MG63 (cell line): ENCODE measurements at regions not wholly inside any gene's neighbourhood (a gene's known extent, or its start where the extent isn't known, plus 50 kb on each side); places are given as distances from the start of the nearest gene placed in this dataset.

Experiments used
- DNase-seq: peaks from one replicate; pipeline ENCODE4 v3.0.0-alpha.2; 2020
- H3K27me3 ChIP-seq: fragments of 250-450 bp; sonication (Bioruptor Pico); 2 replicates; pipeline ENCODE4 v1.5.1; 2020; ENCODE audit warnings: mild to moderate bottlenecking, moderate library complexity
- H3K36me3 ChIP-seq: fragments of 250-450 bp; sonication (Bioruptor Pico); 2 replicates; pipeline ENCODE4 v1.5.1; 2020; ENCODE audit warnings: mild to moderate bottlenecking, moderate library complexity
- H3K4me3 ChIP-seq: fragments of 250-450 bp; sonication (Bioruptor Pico); 2 replicates; pipeline ENCODE4 v1.5.1; 2020; ENCODE audit warnings: mild to moderate bottlenecking, moderate library complexity
- H3K9me3 ChIP-seq: fragments of 250-450 bp; sonication (Bioruptor Pico); 2 replicates; pipeline ENCODE4 v1.5.1; 2020; ENCODE audit warnings: mild to moderate bottlenecking, moderate library complexity

DNA sequence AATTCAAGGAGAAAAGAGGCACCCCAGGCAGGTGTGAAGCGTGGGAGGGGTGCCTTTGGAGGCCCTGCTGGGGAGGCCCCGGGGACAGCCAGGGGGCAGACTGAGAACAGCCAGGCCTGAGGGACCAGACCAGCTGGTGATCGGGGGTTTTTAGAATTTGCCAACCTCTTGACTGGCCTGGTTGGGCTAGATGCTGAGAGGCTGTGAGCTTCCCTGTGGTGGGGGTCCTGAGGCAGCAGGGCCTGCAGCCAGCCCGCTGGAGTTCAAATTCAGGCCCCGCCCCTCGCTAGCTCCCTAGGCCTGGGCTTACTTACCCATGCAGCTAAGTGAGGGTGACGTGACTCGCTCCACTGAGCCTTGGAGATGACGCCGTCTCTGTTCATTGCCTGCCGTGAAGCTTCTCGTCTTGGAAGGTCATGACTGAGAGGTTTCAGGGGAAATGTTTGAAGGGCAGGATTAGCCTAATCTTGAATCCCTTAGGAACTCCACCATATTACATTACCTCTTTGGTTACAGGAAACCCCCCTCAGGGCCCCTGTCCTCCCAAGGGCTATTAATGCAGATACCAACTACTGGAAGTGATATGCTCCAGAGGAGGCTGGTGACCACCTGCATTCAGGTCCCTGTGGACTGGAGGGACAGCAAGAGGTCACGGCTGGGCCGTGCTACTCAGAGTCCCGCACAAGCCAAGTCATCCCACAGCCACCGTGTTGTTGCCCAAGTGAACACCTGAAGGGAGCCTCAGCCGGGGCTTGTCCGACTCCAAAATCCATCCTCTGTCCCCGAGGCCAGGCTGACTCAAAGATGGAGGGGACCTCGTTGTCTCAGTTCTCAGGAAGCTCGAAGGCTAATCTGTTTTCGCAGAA is 73.9 kb upstream of the DUSP22 start:
- H3K27me3 ChIP-seq = no peaks in the 10 kb centered on the region
- H3K4me3 ChIP-seq = no peak overlapping the region
- H3K36me3 ChIP-seq = no peaks in the 10 kb centered on the region
- no peaks in the 10 kb centered on the region for H3K9me3 ChIP-seq
- DNase-seq = no peak

DNA sequence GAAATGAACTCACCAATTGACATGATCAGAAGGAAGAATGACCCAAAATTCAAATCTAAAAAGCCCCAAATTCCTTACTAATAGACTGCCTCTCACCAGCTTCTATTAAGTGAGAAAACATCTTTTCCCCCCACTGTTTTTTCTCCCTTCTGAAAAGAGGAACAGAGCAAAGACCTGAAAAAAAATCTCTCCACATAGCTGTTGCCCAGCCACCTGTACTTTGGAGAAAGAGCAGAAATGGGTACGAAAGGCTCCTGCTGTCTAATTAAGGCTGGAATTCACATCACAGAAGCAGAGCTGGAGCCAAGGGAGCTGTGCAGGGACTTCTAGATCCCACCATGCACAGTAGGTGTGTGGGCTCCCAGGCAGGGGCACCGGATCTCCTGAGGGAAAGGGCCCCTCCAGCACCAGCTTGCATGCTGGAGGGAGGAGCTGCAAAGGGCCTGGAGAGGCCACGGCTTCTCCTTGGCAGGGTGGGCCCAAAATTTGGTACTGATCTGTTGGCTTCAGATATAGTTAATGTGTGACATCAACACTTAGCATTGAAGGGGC is 73.2 kb upstream of the DUSP22 start:
- DNase-seq = no peak

DNA sequence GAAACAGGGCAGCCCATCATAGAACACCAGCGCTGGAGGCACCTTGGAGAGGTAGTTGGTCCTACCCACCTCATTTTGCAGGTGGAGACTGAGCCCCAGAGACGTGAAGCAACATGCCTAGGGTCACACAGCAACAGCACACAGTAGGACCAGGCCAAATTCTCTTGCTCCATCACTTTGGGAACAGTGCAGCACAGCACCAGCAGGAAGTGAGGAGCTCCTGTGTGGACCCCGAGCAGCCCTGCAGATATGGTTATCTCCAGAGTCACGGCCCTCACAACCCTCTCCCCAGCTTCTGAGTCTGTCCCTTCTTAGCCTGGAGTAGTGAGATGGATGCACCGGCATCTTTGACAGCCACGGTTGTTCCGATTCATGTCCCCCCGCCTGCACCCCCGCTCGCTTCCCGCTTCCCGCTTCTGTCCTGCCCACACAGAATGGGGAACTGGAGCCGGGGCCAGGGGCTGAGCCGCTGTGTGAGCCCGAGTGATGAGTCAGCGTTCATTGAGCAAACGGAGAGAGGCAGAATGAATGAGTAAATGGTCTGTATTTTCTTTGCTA is 72.6 kb upstream of the DUSP22 start:
- H3K36me3 ChIP-seq = no peaks in the 10 kb centered on the region
- no peak overlapping the region for H3K4me3 ChIP-seq

More for the DNA sequence above, 73.2 kb upstream of the DUSP22 start:
- Histone ChIP-seq H3K27me3 (no peaks in the 10 kb centered on the region), H3K36me3 (no peaks in the 10 kb centered on the region), H3K4me3 (no peak overlapping the region), H3K9me3 (no peaks in the 10 kb centered on the region)

DNA sequence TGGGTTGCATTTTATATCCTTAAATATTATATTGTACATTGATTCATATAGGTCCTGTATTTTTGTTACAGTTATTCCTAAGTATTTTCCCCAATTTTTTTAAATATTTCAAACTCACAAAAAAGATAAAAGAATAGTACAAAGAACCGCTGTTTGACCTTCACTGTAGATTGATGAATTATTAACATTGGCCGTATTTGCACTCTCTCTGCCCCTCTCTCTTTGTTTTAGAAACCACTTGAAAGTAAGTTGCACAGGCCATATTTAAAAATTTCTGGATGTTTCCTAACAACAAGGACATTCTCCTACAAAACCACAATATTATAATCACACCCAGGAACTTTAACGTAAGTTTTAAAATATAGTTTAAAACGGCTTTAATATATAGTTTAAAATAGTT is 72.0 kb upstream of the DUSP22 start:
- Histone ChIP-seq H3K4me3 (no peak overlapping the region), H3K9me3 (no peaks in the 10 kb centered on the region), H3K36me3 (no peaks in the 10 kb centered on the region), H3K27me3 (no peaks in the 10 kb centered on the region)
- no peak for DNase-seq

More for the DNA sequence above, 72.6 kb upstream of the DUSP22 start:
- DNase-seq = peak; percentile 67
- Histone ChIP-seq H3K9me3 (no peaks in the 10 kb centered on the region), H3K27me3 (no peaks in the 10 kb centered on the region)

DNA sequence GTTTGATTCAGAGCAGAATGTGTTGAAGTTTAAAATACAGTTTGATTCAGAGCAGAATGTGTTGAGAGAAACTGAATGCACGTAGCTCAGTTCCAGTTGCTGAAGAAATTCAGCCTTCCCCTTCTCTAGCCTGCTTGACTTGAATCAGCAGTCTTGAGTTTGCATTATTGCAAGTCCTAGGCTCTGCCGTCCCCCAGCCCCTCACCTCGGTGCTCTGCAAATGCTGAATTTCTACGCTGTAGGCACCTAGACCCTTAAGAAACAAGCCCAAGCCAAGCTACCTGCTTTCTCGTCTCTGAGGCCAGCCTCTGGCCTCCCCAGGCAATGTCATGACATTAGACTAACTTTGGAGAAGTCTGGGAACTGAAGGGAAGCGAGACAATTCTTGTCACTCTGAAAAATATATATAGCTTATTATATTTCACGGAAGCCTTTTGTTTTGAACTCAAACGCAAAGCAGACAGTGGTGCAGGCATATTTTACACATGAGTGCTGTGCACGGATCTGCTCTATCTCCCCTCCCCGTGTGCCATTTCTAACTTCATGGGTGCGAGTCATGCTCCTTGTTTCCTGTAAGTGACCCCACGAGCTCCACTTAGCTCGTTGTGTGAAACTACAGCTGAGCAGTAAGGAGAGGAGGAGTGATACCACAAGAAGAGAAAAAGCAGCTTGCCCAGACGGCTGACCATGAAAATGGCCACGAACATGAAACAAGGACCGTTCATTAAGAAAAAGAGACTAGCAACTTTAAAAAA is 71.4 kb upstream of the DUSP22 start:
- no peak overlapping the region for H3K4me3 ChIP-seq
- DNase-seq = peak; percentile 5
- H3K36me3 ChIP-seq = no peaks in the 10 kb centered on the region
- H3K9me3 ChIP-seq = no peaks in the 10 kb centered on the region
- H3K27me3 ChIP-seq = no peaks in the 10 kb centered on the region

DNA sequence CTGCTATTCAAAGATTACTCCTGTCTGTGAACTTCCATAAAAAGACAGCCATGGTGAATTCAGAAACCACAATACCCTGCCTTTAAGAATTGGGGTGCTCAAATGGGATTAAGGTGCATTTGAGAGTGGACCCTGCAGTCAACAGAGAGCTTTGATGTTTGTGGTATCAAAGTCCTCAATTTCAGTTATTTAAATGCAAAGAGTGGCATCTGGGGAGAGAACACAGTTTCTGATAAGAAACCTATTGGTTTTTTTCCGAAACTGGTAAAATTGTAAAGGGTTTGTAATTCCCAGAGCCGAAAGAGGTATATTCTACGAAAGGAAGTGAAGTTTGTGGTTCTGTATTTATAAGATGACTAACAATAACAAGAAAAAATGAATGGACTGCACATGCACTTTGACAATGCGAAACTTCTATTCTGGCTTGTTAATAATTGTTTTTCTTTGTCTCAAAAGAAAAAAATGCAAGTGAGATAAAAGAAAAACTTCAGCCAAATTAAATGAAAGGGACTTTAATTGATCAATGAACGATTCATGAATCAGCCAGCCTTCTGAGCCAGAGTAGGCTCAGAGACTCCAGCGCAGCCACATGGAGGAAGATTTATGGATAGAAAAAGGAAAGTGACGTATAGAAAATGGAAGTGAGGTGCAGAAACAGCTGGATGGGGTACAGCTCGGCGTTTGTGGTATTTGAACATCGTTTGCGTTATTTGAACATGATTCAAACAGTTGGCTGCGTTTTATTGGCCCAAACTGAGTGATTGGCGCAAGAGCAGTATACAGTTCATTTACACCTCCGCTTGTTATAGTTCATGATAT is 70.5 kb upstream of the DUSP22 start:
- H3K36me3 ChIP-seq = no peaks in the 10 kb centered on the region
- H3K4me3 ChIP-seq = no peak overlapping the region
- DNase-seq = no peak
- H3K9me3 ChIP-seq = no peaks in the 10 kb centered on the region
- H3K27me3 ChIP-seq = no peaks in the 10 kb centered on the region

DNA sequence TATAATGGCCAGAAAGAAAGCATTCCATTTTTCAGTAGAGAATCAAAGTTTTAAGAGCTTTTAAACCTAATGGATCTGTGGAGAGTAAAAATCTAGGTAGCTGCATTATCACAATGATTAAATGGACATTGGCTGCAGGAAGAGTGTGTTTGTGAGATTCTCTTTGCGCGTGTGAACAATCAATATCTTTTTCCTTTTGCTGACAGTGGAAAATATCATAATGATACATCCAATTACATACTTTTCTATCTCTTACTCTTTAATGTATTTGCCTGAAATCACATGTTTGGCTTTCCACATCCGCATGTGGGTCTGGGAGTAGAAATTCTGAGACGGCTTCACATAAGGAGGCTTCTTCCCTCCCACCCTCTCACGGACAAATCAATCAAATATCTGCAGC is 69.8 kb upstream of the DUSP22 start:
- no peak for DNase-seq
- no peaks in the 10 kb centered on the region for H3K36me3 ChIP-seq
- H3K9me3 ChIP-seq = no peaks in the 10 kb centered on the region
- no peaks in the 10 kb centered on the region for H3K27me3 ChIP-seq
- no peak overlapping the region for H3K4me3 ChIP-seq

DNA sequence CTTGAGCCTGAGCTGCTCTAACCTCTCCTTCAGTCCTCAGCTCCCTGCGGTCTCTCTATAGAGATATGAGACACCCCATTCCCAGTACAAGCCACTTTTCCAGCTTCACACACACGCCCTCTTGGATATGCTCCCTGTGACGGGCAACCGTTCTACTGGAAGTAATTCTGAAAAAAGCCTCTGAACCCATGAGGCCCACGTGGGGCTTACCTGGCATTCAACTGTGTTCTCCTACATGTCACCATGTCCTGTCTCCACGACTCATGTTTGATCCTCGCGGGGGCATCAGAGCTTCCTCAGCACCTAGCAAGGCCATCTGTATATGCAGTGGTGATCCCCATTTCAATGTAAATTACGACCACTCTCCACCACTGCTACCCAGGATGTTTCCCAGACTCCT is 69.2 kb upstream of the DUSP22 start:
- Histone ChIP-seq H3K36me3 (no peaks in the 10 kb centered on the region), H3K27me3 (no peaks in the 10 kb centered on the region), H3K4me3 (no peak overlapping the region), H3K9me3 (no peaks in the 10 kb centered on the region)
- no peak for DNase-seq

DNA sequence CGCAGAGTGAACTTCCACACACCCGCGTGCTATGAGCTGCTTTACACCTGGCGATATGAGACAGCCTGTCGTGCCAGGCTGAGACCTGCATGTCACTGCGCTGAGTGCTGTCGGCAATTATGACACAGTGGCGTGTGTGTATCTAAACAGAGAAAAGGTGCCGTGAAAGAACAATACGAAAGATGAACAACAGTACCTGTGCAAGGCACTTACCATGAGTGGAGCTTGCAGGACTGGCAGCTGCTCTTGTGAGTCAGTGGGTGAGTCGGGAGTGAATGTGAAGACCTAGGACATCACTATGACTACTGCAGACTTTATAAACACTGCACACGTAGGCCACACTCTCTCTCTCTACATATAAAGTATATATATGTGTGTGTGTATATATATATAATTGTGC is 68.5 kb upstream of the DUSP22 start:
- no peak overlapping the region for H3K4me3 ChIP-seq
- no peaks in the 10 kb centered on the region for H3K27me3 ChIP-seq
- peak; percentile 55 for DNase-seq
- no peaks in the 10 kb centered on the region for H3K9me3 ChIP-seq
- no peaks in the 10 kb centered on the region for H3K36me3 ChIP-seq

DNA sequence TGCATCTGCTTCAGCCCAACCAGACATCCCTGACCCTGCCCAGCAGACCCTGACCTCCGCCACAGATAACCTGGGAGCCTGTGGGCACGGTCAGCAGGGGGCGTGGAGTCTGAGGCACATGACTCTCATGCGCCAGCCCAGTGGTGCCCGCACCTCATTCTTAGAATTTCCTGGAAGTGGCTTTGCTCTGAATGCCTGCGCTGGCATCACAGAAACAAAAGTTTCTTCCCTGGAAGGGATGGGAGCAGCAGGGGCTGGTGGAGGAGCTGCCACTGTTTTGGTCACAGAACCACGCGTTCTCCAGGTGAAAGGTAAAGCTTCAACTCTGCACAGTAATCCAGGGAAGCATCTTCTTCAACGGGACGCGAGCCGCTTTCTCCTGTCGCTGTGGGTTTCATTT is 67.9 kb upstream of the DUSP22 start:
- H3K4me3 ChIP-seq = no peak overlapping the region
- no peak for DNase-seq
- H3K36me3 ChIP-seq = no peaks in the 10 kb centered on the region
- H3K9me3 ChIP-seq = no peaks in the 10 kb centered on the region
- H3K27me3 ChIP-seq = no peaks in the 10 kb centered on the region

DNA sequence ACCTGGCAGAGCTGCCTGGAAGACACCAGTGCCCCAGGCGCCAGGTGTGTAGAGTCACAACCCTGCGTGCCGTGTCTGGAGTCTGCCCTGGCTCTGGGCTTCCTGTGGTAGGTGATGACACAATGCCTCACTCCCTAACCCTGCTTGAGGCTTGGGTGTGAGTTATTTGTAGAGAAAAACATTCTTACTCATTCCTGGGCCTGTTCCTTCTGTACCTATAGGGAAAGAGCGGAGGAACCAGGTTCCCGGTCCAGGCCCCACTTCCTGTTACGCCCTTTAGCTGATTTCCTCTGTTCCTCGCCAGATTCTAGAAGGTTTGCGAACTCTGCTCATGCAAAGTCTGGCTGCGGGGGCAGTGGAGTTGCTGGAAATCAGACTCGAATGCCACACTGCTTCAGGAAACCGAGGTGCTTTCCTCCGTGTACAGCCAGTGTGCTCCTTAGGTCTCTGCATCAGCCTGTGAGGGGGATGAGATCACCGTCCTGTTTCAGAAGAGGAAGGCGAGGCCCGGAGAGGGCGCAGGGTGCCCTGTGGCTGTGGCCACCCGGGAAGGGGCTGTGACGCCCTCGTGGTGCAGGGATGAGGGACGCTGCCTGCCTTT is 67.1 kb upstream of the DUSP22 start:
- no peaks in the 10 kb centered on the region for H3K9me3 ChIP-seq
- no peaks in the 10 kb centered on the region for H3K27me3 ChIP-seq
- no peak overlapping the region for H3K4me3 ChIP-seq
- no peaks in the 10 kb centered on the region for H3K36me3 ChIP-seq
- no peak for DNase-seq

DNA sequence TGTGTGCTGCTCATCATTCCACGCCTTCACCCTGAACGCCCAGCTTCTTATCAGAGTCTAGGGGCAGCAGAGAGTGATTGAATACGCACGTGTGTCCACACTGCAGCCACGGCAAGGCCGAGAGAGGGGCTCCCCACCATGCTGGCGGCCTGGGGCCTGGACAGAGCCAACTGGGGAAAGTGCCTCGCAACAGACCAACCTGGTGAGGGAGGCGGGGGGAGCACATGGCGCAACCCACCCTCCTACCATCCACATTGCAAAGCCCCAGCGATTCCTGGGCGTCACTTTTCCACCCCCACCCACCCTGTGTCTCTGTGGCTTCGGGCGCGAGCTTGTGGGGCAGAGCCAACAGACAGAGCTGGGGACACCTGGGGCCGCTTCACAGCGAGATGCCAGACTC is 66.4 kb upstream of the DUSP22 start:
- H3K9me3 ChIP-seq = no peaks in the 10 kb centered on the region
- H3K36me3 ChIP-seq = no peaks in the 10 kb centered on the region
- no peak for DNase-seq
- H3K4me3 ChIP-seq = no peak overlapping the region
- H3K27me3 ChIP-seq = no peaks in the 10 kb centered on the region

DNA sequence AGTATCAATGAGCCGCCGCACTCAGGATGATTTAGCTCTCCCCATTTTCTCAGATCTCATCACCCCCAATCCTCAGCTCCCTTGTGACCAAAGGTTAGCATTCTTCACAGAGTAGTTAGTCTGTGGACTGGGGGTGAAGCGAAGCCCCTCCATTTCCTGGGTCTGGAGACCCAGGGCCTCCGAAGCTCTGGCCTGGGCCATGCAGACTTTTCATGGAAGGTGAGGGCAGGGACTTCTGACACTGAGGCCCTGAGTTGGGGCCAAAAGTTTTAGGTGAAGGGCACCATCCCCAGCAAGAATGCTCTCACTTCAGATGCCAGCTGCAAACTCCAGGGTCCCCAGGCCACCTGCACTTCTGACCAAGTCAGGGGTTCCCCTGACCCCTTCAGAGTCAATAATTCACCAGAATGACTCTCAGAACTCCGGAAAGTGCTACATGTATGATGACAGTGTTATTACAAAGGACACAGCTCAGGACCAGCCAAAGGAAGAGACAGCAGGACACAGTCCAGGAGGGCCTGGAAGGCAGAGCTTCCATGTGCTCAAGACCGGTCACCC is 65.7 kb upstream of the DUSP22 start:
- no peak for DNase-seq
- H3K4me3 ChIP-seq = no peak overlapping the region
- no peaks in the 10 kb centered on the region for H3K27me3 ChIP-seq
- H3K9me3 ChIP-seq = no peaks in the 10 kb centered on the region
- no peaks in the 10 kb centered on the region for H3K36me3 ChIP-seq

DNA sequence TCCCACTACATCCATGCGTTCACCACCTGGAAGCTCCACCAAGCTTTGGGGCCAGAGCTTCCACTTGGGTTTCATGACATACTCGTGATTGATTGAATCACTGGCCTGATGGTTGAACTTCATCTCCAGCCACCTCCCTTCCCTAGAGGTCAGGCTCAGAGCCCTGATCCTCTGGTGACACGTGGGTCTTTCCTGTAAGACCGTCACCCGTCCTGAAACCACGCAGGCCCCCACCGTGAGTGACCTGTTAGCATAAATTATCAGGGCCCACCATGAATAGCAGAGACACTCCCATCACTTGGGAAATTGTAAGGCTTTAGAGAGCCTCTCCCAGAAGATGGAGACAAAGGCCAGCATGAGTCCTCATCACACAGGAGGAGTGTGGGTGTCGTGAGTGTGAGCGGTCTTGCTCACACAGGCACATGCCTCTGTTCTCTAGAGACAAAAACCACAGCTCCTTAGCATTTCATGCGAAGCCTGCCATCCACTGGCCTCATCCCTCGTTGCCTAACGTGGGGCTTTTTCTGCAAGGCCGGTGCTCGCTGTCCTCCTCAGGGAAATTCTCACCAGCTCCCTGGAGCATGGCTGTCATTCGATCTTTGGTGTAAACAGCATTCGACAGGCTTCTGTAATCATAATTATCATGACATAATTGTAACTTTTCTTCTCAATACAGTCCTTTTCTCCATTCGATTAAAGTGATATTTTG is 65.1 kb upstream of the DUSP22 start:
- H3K9me3 ChIP-seq = no peaks in the 10 kb centered on the region
- H3K36me3 ChIP-seq = no peaks in the 10 kb centered on the region
- H3K4me3 ChIP-seq = no peak overlapping the region
- DNase-seq = no peak
- no peaks in the 10 kb centered on the region for H3K27me3 ChIP-seq

DNA sequence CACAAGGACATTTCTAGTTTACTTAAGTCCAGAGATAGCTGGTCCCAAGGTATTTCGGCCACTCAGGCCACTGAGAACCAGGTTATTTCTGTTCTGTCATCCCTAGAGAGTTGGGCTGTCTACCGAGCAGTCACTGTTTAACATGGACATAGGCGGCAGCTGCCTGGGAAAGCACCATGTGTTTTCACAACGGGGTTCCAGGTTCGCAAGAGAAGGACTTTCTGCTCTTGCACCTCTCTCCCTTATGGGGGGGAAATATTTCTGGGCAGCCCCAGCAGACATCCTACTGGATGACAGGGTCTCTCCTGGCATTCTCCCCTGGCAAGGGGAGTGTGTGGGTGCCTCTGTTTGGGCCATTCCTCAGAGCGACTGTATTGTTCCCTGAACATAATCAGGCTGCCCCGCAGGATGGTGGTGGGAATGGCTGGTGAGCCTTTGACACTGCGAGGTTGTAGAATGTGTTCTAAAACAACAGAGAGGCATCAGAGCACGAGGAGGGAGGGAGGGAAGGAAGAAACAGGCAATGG is 64.4 kb upstream of the DUSP22 start:
- Histone ChIP-seq H3K27me3 (no peaks in the 10 kb centered on the region), H3K4me3 (no peak overlapping the region), H3K36me3 (no peaks in the 10 kb centered on the region), H3K9me3 (no peaks in the 10 kb centered on the region)
- DNase-seq = no peak
